Mucosa of rectum (tissue), 2 donors: ENCODE measurements at regions not wholly inside any gene's neighbourhood (a gene's known extent, or its start where the extent isn't known, plus 50 kb on each side); places are given as distances from the start of the nearest gene placed in this dataset.

Source experiments
- H3K27ac ChIP-seq, 2 donors: one replicate each; pipeline ENCODE4 v1.7.0; 2013; ENCODE audit warnings: inconsistent platforms in 2 of 2, low read depth in 2 of 2, low read length in 2 of 2
- H3K27me3 ChIP-seq, 2 donors: one replicate each; pipeline ENCODE4 v1.7.0; 2013; ENCODE audit warnings: low read length in 2 of 2; ENCODE audit not compliant: control insufficient read depth in 2 of 2, insufficient read depth in 2 of 2
- H3K36me3 ChIP-seq, 2 donors: one replicate each; pipeline ENCODE4 v1.7.0; 2013; ENCODE audit warnings: low read length in 2 of 2; ENCODE audit not compliant: control insufficient read depth in 2 of 2, insufficient read depth in 2 of 2
- H3K4me1 ChIP-seq, 2 donors: one replicate each; pipeline ENCODE4 v1.7.0; 2013; ENCODE audit warnings: low read length in 2 of 2, mild to moderate bottlenecking in 1 of 2; ENCODE audit not compliant: control insufficient read depth in 2 of 2, insufficient read depth in 2 of 2
- H3K4me3 ChIP-seq, 2 donors: one replicate each; pipeline ENCODE4 v1.7.0; 2013; ENCODE audit warnings: low read length in 2 of 2
- H3K9ac ChIP-seq, 2 donors: one replicate each; pipeline ENCODE4 v1.7.0; 2013; ENCODE audit warnings: low read length in 2 of 2, low read depth in 1 of 2, mild to moderate bottlenecking in 1 of 2
- H3K9me3 ChIP-seq, 2 donors: one replicate each; pipeline ENCODE4 v1.7.0; 2013; ENCODE audit warnings: low read length in 2 of 2; ENCODE audit not compliant: control insufficient read depth in 2 of 2
- donor health status: healthy.
- donor health status: Normal muscosa, but diverticular disease.

DNA sequence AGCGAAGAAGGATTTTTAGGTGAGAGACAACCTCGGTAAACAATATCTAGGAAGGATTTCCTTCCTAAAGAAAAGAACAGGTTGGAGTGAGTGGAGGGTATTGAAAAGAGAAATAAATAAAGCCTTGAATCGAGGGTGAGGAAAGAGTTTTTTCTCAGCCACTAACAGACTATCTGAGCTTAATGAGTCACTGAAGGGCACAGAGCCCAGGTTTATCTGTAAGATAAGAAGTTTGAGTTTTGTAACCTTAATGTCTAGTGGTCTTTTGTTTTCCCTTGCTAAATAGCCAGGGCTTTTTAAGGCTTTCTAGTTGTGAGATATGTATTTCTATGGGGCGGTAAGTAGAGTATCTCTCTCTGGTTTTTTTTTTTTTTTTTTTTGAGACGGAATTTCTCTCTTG, 394.5 kb upstream of the KIRREL3 start:
- Histone ChIP-seq H3K4me1 (no peaks in the 10 kb centered on the region), H3K27me3 (no peaks in the 10 kb centered on the region), H3K9ac (no peak overlapping the region), H3K36me3 (no peaks in the 10 kb centered on the region), H3K9me3 (no peaks in the 10 kb centered on the region), H3K27ac (no peak overlapping the region), H3K4me3 (no peak overlapping the region)

DNA sequence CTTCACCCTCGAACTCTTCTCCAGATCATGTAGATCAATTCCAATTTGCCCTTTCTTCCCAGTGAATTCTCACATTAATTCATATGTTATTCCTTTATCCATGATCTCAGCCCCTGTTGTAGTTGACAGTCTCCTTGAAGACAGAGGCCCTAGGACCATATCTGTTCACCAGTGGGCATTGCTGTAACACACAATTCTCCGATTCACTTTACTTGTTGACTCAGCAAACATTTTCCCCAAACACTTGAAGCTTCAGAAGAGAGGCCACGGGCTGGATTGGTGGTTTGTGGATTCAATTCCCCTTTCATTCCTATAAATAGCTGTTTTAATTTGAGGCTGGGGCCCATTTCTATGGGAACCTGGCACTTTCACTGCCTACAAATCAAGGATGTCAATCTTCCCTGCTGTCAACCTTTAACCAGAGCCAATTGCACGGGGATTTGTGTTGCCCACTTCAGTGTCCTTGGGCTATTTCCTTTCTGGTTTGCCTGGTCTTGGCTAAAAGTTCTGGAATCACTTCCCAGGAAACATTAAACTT, 393.0 kb upstream of the KIRREL3 start:
- Histone ChIP-seq H3K27me3 (no peaks in the 10 kb centered on the region), H3K9ac (no peak overlapping the region), H3K27ac (no peak overlapping the region), H3K9me3 (no peaks in the 10 kb centered on the region), H3K36me3 (no peaks in the 10 kb centered on the region), H3K4me3 (no peak overlapping the region), H3K4me1 (no peaks in the 10 kb centered on the region)

DNA sequence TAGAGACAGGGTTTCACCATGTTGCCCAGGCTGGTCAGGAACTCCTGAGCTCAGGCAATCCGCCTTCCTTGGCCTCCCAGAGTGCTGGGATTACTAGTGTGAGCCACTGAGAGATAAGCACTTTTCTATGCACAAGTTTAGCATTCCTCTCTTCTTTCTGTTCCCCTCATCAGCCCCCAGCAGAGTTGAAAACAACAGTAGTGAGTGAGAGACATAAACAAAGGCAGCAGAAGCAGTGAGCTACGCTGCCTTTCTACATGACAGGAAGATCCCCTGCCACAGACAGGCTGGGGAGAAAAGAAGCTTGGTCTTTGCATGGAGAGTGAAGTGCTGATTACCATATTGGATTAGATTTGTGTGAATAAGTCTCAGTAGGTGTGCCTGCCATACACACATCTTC, 392.0 kb upstream of the KIRREL3 start:
- Histone ChIP-seq H3K4me3 (no peak overlapping the region), H3K9me3 (no peaks in the 10 kb centered on the region), H3K4me1 (no peaks in the 10 kb centered on the region), H3K9ac (no peak overlapping the region), H3K27ac (no peak overlapping the region), H3K36me3 (no peaks in the 10 kb centered on the region), H3K27me3 (no peaks in the 10 kb centered on the region)

DNA sequence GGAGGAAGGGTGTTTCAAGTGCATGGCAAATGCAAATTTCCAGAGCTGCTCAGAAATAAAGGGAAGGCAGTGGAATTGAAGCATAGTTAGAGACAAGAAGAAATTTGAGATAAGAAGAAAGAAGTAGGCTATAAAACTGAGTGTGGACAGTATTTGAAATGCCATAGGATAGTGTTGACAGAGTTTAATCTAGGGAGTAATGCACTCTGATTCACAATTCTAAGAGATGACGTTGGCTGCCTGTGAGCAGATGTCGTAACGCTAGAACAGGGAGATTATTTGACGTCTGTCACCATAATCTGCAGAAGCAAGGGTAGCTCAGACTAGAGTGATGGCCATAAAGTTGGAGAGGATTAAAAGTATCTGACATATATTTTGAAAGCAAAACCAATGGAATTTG, 389.9 kb upstream of the KIRREL3 start:
- Histone ChIP-seq H3K4me1 (no peaks in the 10 kb centered on the region), H3K27ac (no peak overlapping the region), H3K27me3 (no peaks in the 10 kb centered on the region), H3K36me3 (no peaks in the 10 kb centered on the region), H3K9ac (no peak overlapping the region), H3K4me3 (no peak overlapping the region), H3K9me3 (no peaks in the 10 kb centered on the region)

DNA sequence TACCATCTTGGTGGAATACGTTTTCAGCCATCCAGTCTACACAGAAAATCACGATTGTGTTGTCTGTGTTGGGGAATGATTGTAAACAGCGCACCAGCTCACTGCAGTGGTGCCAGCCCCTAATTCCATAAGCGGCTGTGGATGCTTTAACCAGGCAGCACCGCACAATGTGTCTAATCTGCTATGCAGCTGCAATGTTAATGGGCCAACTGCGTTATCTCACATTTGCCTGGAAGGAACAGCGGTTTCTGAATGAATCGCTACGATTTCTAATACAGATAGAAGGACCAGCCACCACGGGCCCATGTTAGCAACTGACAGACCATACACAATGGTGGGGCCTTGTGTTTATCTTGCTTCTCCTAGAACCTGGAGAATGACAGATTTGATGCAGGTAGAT, 384.5 kb upstream of the KIRREL3 start:
- H3K9ac ChIP-seq: no peak overlapping the region
- H3K4me1 ChIP-seq: no peaks in the 10 kb centered on the region
- no peaks in the 10 kb centered on the region for H3K27me3 ChIP-seq
- H3K27ac ChIP-seq: no peak overlapping the region
- H3K36me3 ChIP-seq: no peaks in the 10 kb centered on the region
- no peaks in the 10 kb centered on the region for H3K9me3 ChIP-seq
- H3K4me3 ChIP-seq: no peak overlapping the region

DNA sequence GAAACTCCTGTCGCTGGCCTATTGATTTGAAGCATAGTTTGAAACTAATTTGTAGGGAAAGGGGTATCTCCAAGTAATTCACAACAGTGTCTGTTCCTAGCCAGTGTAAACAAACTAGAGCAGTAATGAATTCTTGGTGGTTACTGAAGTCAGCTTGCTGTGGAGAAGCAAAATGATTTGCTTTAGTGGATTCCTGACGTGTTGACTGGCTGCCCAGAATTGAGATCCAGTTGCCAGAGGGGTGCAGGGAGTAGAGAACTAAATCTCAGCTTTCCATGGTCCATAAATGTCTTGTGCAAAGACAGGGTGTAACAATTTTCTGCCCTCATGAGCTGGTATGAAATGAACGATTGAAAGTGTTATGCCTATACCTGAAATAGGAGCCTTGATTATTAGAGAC, 382.5 kb upstream of the KIRREL3 start:
- Histone ChIP-seq H3K4me1 (no peaks in the 10 kb centered on the region), H3K27me3 (no peaks in the 10 kb centered on the region), H3K36me3 (no peaks in the 10 kb centered on the region), H3K27ac (no peak overlapping the region), H3K9me3 (no peaks in the 10 kb centered on the region), H3K4me3 (no peak overlapping the region), H3K9ac (no peak overlapping the region)

DNA sequence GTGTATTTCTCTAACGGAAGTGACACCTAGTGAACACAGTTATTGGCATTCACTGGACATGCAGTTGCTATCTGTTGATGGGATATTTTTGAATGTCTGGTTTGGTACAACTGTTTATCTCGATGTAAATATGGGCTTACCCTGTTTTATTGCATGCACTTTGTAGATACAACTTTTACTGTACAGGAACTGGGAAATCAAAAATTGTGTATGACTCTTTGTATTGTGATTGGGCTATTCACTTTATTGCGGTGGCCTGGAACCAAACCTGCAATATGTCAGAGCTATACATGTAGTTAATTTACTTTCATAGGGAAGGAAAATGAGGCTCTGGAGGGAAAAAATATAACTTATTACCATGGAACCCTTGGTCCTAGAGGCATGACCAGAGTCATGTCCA, 380.7 kb upstream of the KIRREL3 start:
- no peaks in the 10 kb centered on the region for H3K9me3 ChIP-seq
- H3K4me1 ChIP-seq: no peaks in the 10 kb centered on the region
- H3K36me3 ChIP-seq: no peaks in the 10 kb centered on the region
- no peak overlapping the region for H3K4me3 ChIP-seq
- no peak overlapping the region for H3K9ac ChIP-seq
- H3K27ac ChIP-seq: no peak overlapping the region
- no peaks in the 10 kb centered on the region for H3K27me3 ChIP-seq

DNA sequence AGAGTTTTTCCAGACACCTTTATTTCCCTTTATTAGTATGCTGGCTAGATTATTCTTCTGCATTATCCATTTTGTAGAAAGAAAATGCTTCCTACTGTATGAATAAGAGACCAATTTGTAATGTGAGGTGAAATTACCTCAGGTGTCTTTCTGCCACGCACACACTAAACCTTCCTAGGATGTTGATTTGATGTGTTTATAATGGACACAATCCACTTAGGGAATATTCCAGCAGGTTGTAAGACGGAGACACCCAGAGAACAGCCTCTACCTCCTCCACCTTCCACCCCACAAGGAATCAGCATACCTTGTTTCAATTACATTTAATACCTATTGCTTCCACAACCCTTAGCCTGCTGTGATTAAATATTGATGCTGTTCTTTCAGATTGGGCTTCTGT, 379.1 kb upstream of the KIRREL3 start:
- H3K9ac ChIP-seq: no peak overlapping the region
- H3K27me3 ChIP-seq: no peaks in the 10 kb centered on the region
- no peak overlapping the region for H3K27ac ChIP-seq
- H3K4me3 ChIP-seq: no peak overlapping the region
- H3K36me3 ChIP-seq: no peaks in the 10 kb centered on the region
- H3K4me1 ChIP-seq: no peaks in the 10 kb centered on the region
- H3K9me3 ChIP-seq: no peaks in the 10 kb centered on the region

DNA sequence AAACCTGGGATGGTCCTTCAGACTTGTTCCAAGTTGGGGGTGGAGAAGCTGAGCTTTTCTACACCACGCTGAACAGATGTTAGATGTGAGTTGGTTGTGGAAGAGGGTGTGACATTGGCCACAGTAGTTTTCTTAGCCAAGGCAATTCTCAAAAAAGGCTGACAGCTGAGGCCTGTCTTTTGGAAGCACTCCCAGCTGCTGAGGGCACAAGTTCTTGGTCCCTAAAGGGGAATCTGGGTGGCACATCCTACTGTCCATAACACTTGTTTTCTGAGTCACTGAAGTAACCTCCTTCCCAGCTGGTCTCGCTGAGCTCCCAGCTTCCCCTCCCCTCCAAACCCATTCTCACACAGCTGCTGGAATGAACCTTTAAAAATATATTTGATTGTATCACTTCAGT, 375.7 kb upstream of the KIRREL3 start:
- no peak overlapping the region for H3K4me3 ChIP-seq
- peaks cover 0 to 2% of the 10 kb centered on the region in 2 donors for H3K9me3 ChIP-seq
- no peak overlapping the region for H3K9ac ChIP-seq
- H3K36me3 ChIP-seq: no peaks in the 10 kb centered on the region
- no peak overlapping the region for H3K27ac ChIP-seq
- H3K4me1 ChIP-seq: no peaks in the 10 kb centered on the region
- H3K27me3 ChIP-seq: no peaks in the 10 kb centered on the region

DNA sequence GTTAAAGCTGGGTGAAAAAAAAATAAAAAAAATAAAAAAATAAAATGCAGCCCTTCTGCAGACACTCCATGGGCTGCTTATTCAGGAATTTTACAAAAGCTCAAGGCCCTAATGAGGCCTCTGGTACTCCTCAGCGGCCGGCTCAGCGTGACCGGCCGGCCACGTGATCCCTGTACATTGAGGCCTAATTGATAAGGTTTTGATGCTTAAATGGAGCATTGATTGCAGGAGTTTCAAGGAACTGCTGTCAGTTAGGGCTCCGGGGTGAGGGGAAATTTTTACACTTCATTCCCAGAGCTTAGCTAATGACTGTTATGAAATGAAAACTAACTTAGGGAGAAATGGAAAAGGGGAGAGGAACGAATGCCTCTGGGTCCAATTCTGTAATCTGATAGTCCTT, 368.8 kb upstream of the KIRREL3 start:
- Histone ChIP-seq H3K4me3 (no peak overlapping the region), H3K27ac (no peak overlapping the region), H3K27me3 (no peaks in the 10 kb centered on the region), H3K9ac (no peak overlapping the region), H3K9me3 (peaks cover 0 to 2% of the 10 kb centered on the region in 2 donors), H3K36me3 (no peaks in the 10 kb centered on the region), H3K4me1 (no peaks in the 10 kb centered on the region)

DNA sequence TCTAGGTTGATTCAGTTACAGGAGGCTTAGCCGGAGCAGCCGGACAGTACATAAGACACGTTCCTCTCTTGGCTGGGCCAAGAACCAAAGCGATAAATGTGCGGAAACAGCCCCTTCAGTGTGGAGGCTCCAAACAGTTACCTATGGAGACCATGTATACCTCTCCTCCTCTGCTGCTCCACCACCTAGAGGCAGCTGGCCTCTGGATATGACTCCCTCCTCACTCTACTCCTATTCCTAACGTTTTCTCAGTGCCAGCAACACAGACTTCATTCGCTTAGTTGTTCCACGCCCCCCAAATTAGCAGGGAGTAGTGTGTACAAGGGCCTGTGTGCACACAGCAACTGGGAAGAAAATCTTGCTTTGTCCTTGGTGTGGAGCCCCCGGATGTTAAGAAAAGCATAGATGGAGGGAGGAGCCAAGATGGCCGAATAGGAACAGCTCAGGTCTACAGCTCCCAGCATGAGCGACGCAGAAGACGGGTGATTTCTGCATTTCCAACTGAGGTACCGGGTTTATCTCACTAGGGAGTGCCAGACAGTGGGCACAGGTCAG, 362.3 kb upstream of the KIRREL3 start:
- Histone ChIP-seq H3K9me3 (no peaks in the 10 kb centered on the region), H3K27me3 (no peaks in the 10 kb centered on the region), H3K4me1 (no peaks in the 10 kb centered on the region), H3K9ac (no peak overlapping the region), H3K36me3 (no peaks in the 10 kb centered on the region), H3K4me3 (no peak overlapping the region), H3K27ac (no peak overlapping the region)
